PC-9 (cell line): ENCODE measurements at regions not wholly inside any gene's neighbourhood (a gene's known extent, or its start where the extent isn't known, plus 50 kb on each side); places are given as distances from the start of the nearest gene placed in this dataset.

ENCODE experiments used
- BruUV-seq: library from RNA; stranded (reverse); fragments of 400-500 nt; replicated peaks from 2 replicates; lab custom pipeline; 2021; lab: Mats Ljungman, UMichigan
- CTCF ChIA-PET: fragments of 300-600 bp; sonication (Branson Sonifier 250); formaldehyde crosslinking; loops from one replicate; lab custom pipeline; 2022; ENCODE audit warnings: antibody characterized with exemption; lab: Charles Lee
- POLR2A ChIA-PET: fragments of 300-600 bp; sonication (Branson Sonifier 250); formaldehyde crosslinking; loops from one replicate; lab custom pipeline; 2022; ENCODE audit warnings: antibody characterized with exemption; ENCODE audit not compliant: unreplicated experiment; lab: Charles Lee
- DNase-seq, 2 experiments: peaks; one replicate each; pipeline versions ENCODE4 v3.0.0 to v3.0.0-alpha.2; 2015 to 2022; ENCODE audit warnings: mixed read lengths in 1 of 2
- H2AFZ ChIP-seq: fragments of 200-600 bp; sonication (generic); 2 replicates; pipeline ENCODE4 v1.8.1; 2017; ENCODE audit warnings: antibody characterized with exemption
- H3F3A ChIP-seq: fragments of 200-600 bp; sonication (generic); 2 replicates; pipeline ENCODE4 v1.8.1; 2017; ENCODE audit warnings: antibody characterized with exemption, mild to moderate bottlenecking, low read depth; ENCODE audit not compliant: insufficient read depth
- H3K27ac ChIP-seq: fragments of 200-600 bp; sonication (generic); 2 replicates; pipeline ENCODE4 v1.6.1; 2016; ENCODE audit warnings: mixed run types
- H3K27me3 ChIP-seq: fragments of 200-600 bp; sonication (generic); 2 replicates; pipeline ENCODE4 v1.6.1; 2016; ENCODE audit warnings: low read depth, mixed run types; ENCODE audit not compliant: insufficient read depth
- H3K36me3 ChIP-seq: fragments of 200-600 bp; sonication (generic); 2 replicates; pipeline ENCODE4 v1.6.1; 2016; ENCODE audit warnings: low read depth, mixed run types
- H3K4me1 ChIP-seq: fragments of 200-600 bp; sonication (generic); replicated peaks from 2 replicates; pipeline ENCODE4 v1.6.1; 2016; ENCODE audit warnings: mixed run types; ENCODE audit not compliant: insufficient read depth
- H3K4me2 ChIP-seq: fragments of 200-600 bp; sonication (generic); 2 replicates; pipeline ENCODE4 v1.6.1; 2017; ENCODE audit warnings: mixed run types
- H3K4me3 ChIP-seq: fragments of 200-600 bp; sonication (generic); 2 replicates; pipeline ENCODE4 v1.6.1; 2016; ENCODE audit warnings: mixed run types
- H3K79me2 ChIP-seq: fragments of 200-600 bp; sonication (generic); 2 replicates; pipeline ENCODE4 v1.6.1; 2017; ENCODE audit warnings: low read depth, mixed run types
- H3K9me2 ChIP-seq: fragments of 200-600 bp; sonication (generic); 2 replicates; pipeline ENCODE4 v1.8.1; 2017; ENCODE audit warnings: mild to moderate bottlenecking; ENCODE audit not compliant: insufficient read depth
- H3K9me3 ChIP-seq: fragments of 200-600 bp; sonication (generic); 2 replicates; pipeline ENCODE4 v1.8.1; 2016; ENCODE audit warnings: low read depth; ENCODE audit not compliant: insufficient read depth
- H4K20me1 ChIP-seq: fragments of 200-600 bp; sonication (generic); 2 replicates; pipeline ENCODE4 v1.8.1; 2017; ENCODE audit not compliant: insufficient read depth
- EZH2 ChIP-seq: fragments of 200-600 bp; sonication (generic); IDR thresholded peaks from 2 replicates; pipeline ENCODE4 v1.8.0; 2017; ENCODE audit warnings: antibody characterized with exemption, low read depth
- intact Hi-C: fragments of 100-400 bp; cut with micrococcal nuclease; formaldehyde crosslinking; loops from one replicate; pipeline ENCODE4 v1.10.0; 2022; ENCODE audit not compliant: unreplicated experiment
- TF ChIP-seq, protein P1 (sequence below): fragments of 200-600 bp; sonication (generic); conservative IDR thresholded peaks from 2 replicates; pipeline ENCODE4 v1.6.1; 2017; ENCODE audit warnings: mixed run types, antibody characterized with exemption, mild to moderate bottlenecking, moderate library complexity

- no peaks in the 10 kb centered on the region for H3K79me2 ChIP-seq
- TF ChIP-seq, protein P1, sequence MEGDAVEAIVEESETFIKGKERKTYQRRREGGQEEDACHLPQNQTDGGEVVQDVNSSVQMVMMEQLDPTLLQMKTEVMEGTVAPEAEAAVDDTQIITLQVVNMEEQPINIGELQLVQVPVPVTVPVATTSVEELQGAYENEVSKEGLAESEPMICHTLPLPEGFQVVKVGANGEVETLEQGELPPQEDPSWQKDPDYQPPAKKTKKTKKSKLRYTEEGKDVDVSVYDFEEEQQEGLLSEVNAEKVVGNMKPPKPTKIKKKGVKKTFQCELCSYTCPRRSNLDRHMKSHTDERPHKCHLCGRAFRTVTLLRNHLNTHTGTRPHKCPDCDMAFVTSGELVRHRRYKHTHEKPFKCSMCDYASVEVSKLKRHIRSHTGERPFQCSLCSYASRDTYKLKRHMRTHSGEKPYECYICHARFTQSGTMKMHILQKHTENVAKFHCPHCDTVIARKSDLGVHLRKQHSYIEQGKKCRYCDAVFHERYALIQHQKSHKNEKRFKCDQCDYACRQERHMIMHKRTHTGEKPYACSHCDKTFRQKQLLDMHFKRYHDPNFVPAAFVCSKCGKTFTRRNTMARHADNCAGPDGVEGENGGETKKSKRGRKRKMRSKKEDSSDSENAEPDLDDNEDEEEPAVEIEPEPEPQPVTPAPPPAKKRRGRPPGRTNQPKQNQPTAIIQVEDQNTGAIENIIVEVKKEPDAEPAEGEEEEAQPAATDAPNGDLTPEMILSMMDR: no peak
- TF ChIP-seq EZH2: no peak
- no peak for DNase-seq
- POLR2A ChIA-PET: no interaction called here
- intact Hi-C loops: no loop called here
- H3K4me2 ChIP-seq: no peak overlapping the region
- H4K20me1 ChIP-seq: no peaks in the 10 kb centered on the region
- H3K4me3 ChIP-seq: no peak overlapping the region
- no peak overlapping the region for H2AFZ ChIP-seq
- peaks cover 15% of the 10 kb centered on the region for H3K27me3 ChIP-seq
- no peaks in the 10 kb centered on the region for H3F3A ChIP-seq
- no peaks in the 10 kb centered on the region for H3K9me2 ChIP-seq
- CTCF ChIA-PET: no interaction called here
- no TSS peak for BruUV-seq
- H3K36me3 ChIP-seq: no peaks in the 10 kb centered on the region
- no peaks in the 10 kb centered on the region for H3K9me3 ChIP-seq
- no peaks in the 10 kb centered on the region for H3K4me1 ChIP-seq
- no peak overlapping the region for H3K27ac ChIP-seq
These were observed 59.3 kb upstream of the MYCN start for GRCh38 chr2:15881120-15881433.

DNA sequence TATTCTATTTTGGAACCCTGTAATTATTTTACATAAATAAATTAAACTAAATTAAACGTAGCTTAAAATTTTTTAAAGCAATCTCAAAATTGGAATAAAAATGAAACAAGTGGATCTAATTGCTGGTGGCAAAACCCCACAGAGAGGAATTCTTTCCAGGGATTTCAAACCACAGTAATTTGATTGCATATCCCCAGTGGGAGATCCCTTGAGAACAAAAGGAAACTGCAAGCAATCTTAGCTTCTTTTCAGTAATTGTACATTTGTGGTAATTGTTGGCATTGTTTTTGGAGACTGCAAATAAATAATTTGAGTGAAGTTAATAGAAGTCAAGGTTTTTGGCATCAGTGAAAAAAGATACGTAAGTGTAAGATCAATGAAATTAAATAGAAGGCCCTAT lies 58.7 kb upstream of the MYCN start:
- no peaks in the 10 kb centered on the region for H3K9me2 ChIP-seq
- H3F3A ChIP-seq: no peaks in the 10 kb centered on the region
- no peak overlapping the region for H2AFZ ChIP-seq
- no peak overlapping the region for H3K27ac ChIP-seq
- no peak overlapping the region for H3K4me2 ChIP-seq
- ChIA-PET CTCF (no interaction called here), POLR2A (no interaction called here)
- H3K4me1 ChIP-seq: no peaks in the 10 kb centered on the region
- no peaks in the 10 kb centered on the region for H3K9me3 ChIP-seq
- TF ChIP-seq, protein P1: no peak
- TF ChIP-seq EZH2: no peak
- no peaks in the 10 kb centered on the region for H3K36me3 ChIP-seq
- no peaks in the 10 kb centered on the region for H3K79me2 ChIP-seq
- H4K20me1 ChIP-seq: no peaks in the 10 kb centered on the region
- no TSS peak for BruUV-seq
- peaks cover 18% of the 10 kb centered on the region for H3K27me3 ChIP-seq
- H3K4me3 ChIP-seq: no peak overlapping the region
- DNase-seq: no peak
- intact Hi-C loops: no loop called here

GRCh38 chr2:15882761-15883497 lies 57.4 kb upstream of the MYCN start:
- TF ChIP-seq EZH2: no peak
- TF ChIP-seq, protein P1: no peak
- Histone ChIP-seq H3F3A (no peaks in the 10 kb centered on the region), H3K27me3 (peaks cover 27% of the 10 kb centered on the region), H3K36me3 (no peaks in the 10 kb centered on the region), H3K4me1 (no peaks in the 10 kb centered on the region), H4K20me1 (no peaks in the 10 kb centered on the region), H3K79me2 (no peaks in the 10 kb centered on the region), H3K9me3 (no peaks in the 10 kb centered on the region), H2AFZ (no peak overlapping the region), H3K4me3 (no peak overlapping the region), H3K9me2 (no peaks in the 10 kb centered on the region), H3K27ac (no peak overlapping the region), H3K4me2 (no peak overlapping the region)
- DNase-seq: no peak
- no TSS peak for BruUV-seq
- ChIA-PET POLR2A (no interaction called here), CTCF (no interaction called here)
- intact Hi-C loops: no loop called here
